Adrenal gland (tissue), 5 donors: ENCODE measurements at regions not wholly inside any gene's neighbourhood (a gene's known extent, or its start where the extent isn't known, plus 50 kb on each side); places are given as distances from the start of the nearest gene placed in this dataset.

Experiments
- CTCF ChIP-seq, 6 experiments: fragments of 450-650 bp in 4 of 6; fragments of 200-600 bp in 2 of 6; sonication (generic) in 1 of 6; IDR thresholded peaks; 1 replicate in 5 of 6; 2 replicates in 1 of 6; pipeline versions ENCODE4 v1.5.1 to v1.8.0; 2016 to 2021; ENCODE audit warnings: antibody characterized with exemption in 6 of 6, mild to moderate bottlenecking in 2 of 6, moderate library complexity in 1 of 6
- POLR2A ChIP-seq, 2 donors: fragments of 450-650 bp; IDR thresholded peaks; one replicate each; pipeline ENCODE4 v1.6.1; 2017; ENCODE audit warnings: antibody characterized with exemption in 2 of 2, mild to moderate bottlenecking in 2 of 2, moderate library complexity in 1 of 2
- donor health status: DM: no; HTN: no; CAD: no.

- TF ChIP-seq POLR2A (IDR thresholded peaks at IDR 0.05), result no peak
- no peak for TF ChIP-seq CTCF (IDR thresholded peaks at IDR 0.05)
Measured at GRCh38 chr5:93336330-93337110, 244.5 kb downstream of the NR2F1-AS1 start.
